Panc1 (cell line): ENCODE measurements at regions not wholly inside any gene's neighbourhood (a gene's known extent, or its start where the extent isn't known, plus 50 kb on each side); places are given as distances from the start of the nearest gene placed in this dataset.

Source experiments
- CTCF ChIP-seq: fragments of 450-650 bp; IDR thresholded peaks from 2 replicates; pipeline ENCODE4 v1.5.1; 2017; ENCODE audit warnings: mild to moderate bottlenecking
- POLR2AphosphoS5 ChIP-seq: IDR thresholded peaks from 2 replicates; pipeline ENCODE4 v1.6.1; 2012; ENCODE audit warnings: mild to moderate bottlenecking, low read depth, low read length, moderate library complexity
- SIN3A ChIP-seq: IDR thresholded peaks from 2 replicates; pipeline ENCODE4 v1.6.1; 2012; ENCODE audit warnings: low read depth, mild to moderate bottlenecking, low read length, moderate library complexity, borderline replicate concordance; ENCODE audit not compliant: insufficient read depth

GRCh38 chr7:32299133-32299702 is 191.0 kb downstream of the LSM5 start:
- TF ChIP-seq CTCF (no peak), POLR2AphosphoS5 (no peak), SIN3A (no peak)
